ENCODE measurements at regions not wholly inside any gene's neighbourhood (a gene's known extent, or its start where the extent isn't known, plus 50 kb on each side); places are given as distances from the start of the nearest gene placed in this dataset.

DNA sequence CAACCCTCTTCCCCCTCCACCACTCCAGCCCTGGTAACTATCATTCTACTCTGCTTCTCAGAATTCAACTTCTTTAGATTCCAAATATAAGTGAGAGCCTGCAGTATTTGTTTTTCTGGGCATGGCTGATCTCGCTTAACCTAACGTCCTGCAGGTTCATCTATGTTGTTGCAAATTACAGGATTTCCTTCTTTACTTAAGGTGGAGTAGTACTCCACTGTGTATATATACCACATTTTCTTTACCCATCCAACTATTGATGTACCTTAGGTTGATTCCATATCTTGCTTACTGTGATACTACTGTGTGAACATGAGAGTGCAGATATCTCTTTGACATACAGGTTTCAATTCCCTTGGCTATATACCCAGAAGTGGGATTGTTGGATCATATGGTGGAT lies 106.3 kb upstream of the ZNF366 start:
- H2BK5ac ChIP-seq (ENCODE audit: low read depth, low read length, poor library complexity, severe bottlenecking), result no peak overlapping the region
- no peaks in the 10 kb centered on the region for H3K27me3 ChIP-seq (ENCODE audit: control insufficient read depth in 1 of 2, insufficient read depth in 1 of 2, low read length in 2 of 2)
- H3K14ac ChIP-seq (ENCODE audit: low read length in 2 of 2), result no peak overlapping the region
- H3K79me1 ChIP-seq (replicated peaks; ENCODE audit: low read length, poor library complexity, severe bottlenecking), result no peaks in the 10 kb centered on the region
- no peak overlapping the region for H3K23ac ChIP-seq (ENCODE audit: low read length in 2 of 2)
- no peaks in the 10 kb centered on the region for H3K4me1 ChIP-seq (ENCODE audit: control insufficient read depth, insufficient read depth, low read depth, low read length)
- H2AK5ac ChIP-seq (ENCODE audit: low read length, severe bottlenecking), result no peak overlapping the region
- no peak overlapping the region for H3K9ac ChIP-seq (ENCODE audit: low read length)
- no peak overlapping the region for H3K18ac ChIP-seq (ENCODE audit: low read depth in 1 of 2, low read length in 2 of 2)
- no peak overlapping the region for H3K4ac ChIP-seq (ENCODE audit: low read depth in 1 of 2, low read length in 2 of 2)
- no CpG with 5 or more reads among the region's 2 CpGs for WGBS
- H4K8ac ChIP-seq (ENCODE audit: low read length), result no peak overlapping the region
- no peaks in the 10 kb centered on the region for H3K9me3 ChIP-seq (ENCODE audit: control insufficient read depth, low read length)
- no peak overlapping the region for H2AFZ ChIP-seq (ENCODE audit: low read depth, low read length)
- H2BK120ac ChIP-seq (ENCODE audit: low read depth, low read length), result no peak overlapping the region
- no peak overlapping the region for H2BK15ac ChIP-seq (ENCODE audit: low read depth, poor library complexity, severe bottlenecking)
- no peak overlapping the region for H2BK12ac ChIP-seq (ENCODE audit: low read length in 2 of 2)
- no peak overlapping the region for H4K91ac ChIP-seq (ENCODE audit: low read length)
- H3K27ac ChIP-seq (ENCODE audit: low read length, poor library complexity, severe bottlenecking), result no peak overlapping the region
- no peak overlapping the region for H3K4me3 ChIP-seq (ENCODE audit: insufficient read depth in 1 of 2, low read depth in 1 of 2, low read length in 2 of 2)
- H3K36me3 ChIP-seq (ENCODE audit: control insufficient read depth in 1 of 2, insufficient read depth in 2 of 2, low read depth in 1 of 2, low read length in 2 of 2), result no peaks in the 10 kb centered on the region
- no peak overlapping the region for H3K4me2 ChIP-seq (ENCODE audit: low read length, poor library complexity, severe bottlenecking)
- no peak for DNase-seq

DNA sequence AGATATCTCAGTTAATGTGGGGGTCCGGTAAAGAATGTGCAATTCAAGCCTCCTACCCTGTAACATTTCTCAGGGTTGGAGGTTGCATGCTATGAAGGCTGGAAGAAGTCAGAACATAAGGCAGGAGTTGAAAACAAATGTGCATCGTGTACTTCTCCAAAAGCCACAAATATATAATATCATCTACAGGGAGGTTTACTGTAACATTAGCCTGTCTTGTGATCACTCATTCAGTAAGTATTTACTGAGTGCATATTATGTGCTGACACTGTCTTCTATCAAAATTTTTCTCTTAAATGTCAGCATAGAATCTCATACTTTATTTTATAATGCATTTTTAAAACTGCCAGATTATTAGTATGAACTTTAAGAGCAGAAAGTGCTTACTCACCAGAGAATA lies 105.6 kb upstream of the ZNF366 start:
- WGBS, result no CpG with 5 or more reads among the region's 2 CpGs
- Histone ChIP-seq H3K23ac (ENCODE audit: low read length in 2 of 2) (no peak overlapping the region), H3K4me2 (ENCODE audit: low read length, poor library complexity, severe bottlenecking) (no peak overlapping the region), H2BK12ac (ENCODE audit: low read length in 2 of 2) (no peak overlapping the region), H2AFZ (ENCODE audit: low read depth, low read length) (no peak overlapping the region), H3K27me3 (ENCODE audit: control insufficient read depth in 1 of 2, insufficient read depth in 1 of 2, low read length in 2 of 2) (no peaks in the 10 kb centered on the region), H3K79me1 (replicated peaks; ENCODE audit: low read length, poor library complexity, severe bottlenecking) (no peaks in the 10 kb centered on the region), H2BK5ac (ENCODE audit: low read depth, low read length, poor library complexity, severe bottlenecking) (no peak overlapping the region), H4K8ac (ENCODE audit: low read length) (no peak overlapping the region), H2BK15ac (ENCODE audit: low read depth, poor library complexity, severe bottlenecking) (no peak overlapping the region), H3K27ac (ENCODE audit: low read length, poor library complexity, severe bottlenecking) (no peak overlapping the region), H2BK120ac (ENCODE audit: low read depth, low read length) (no peak overlapping the region), H3K9me3 (ENCODE audit: control insufficient read depth, low read length) (no peaks in the 10 kb centered on the region), H2AK5ac (ENCODE audit: low read length, severe bottlenecking) (no peak overlapping the region), H3K4ac (ENCODE audit: low read depth in 1 of 2, low read length in 2 of 2) (peak overlapping the region in 1 of 2 experiments; percentile 19), H3K9ac (ENCODE audit: low read length) (no peak overlapping the region), H3K36me3 (ENCODE audit: control insufficient read depth in 1 of 2, insufficient read depth in 2 of 2, low read depth in 1 of 2, low read length in 2 of 2) (no peaks in the 10 kb centered on the region), H3K4me1 (ENCODE audit: control insufficient read depth, insufficient read depth, low read depth, low read length) (no peaks in the 10 kb centered on the region), H3K18ac (ENCODE audit: low read depth in 1 of 2, low read length in 2 of 2) (peak overlapping the region in 1 of 2 experiments; percentile 68), H3K14ac (ENCODE audit: low read length in 2 of 2) (no peak overlapping the region), H4K91ac (ENCODE audit: low read length) (no peak overlapping the region), H3K4me3 (ENCODE audit: insufficient read depth in 1 of 2, low read depth in 1 of 2, low read length in 2 of 2) (no peak overlapping the region)
- DNase-seq, result no peak

DNA sequence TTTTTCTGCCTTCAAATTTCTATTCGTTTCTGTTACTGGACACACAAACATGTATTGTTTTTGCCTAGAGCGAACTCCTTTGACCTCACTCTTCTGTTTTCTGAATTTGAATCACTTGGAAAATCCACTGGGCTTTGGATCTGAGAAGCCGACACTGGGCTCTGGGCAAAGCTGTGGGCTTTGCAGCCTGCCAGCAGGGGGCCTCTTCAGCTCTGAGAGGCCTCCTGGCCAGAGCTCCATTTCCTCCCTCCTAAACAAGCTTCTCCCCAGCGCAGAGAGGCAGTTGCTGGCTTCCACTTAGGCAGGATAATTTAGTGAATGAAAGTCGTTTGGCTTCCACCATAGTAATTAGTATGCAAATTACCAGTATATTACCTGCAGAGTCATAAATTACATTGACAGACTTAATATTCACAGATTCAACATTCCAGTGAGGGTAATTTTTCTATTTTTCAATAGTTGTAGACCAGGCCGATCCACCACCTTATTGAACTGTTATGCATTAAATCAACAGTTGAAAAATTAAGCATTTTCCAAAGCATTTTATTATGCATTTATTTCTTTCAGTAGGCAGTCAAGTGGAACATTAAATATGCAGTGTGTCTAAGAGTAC lies 104.0 kb upstream of the ZNF366 start:
- no peak overlapping the region for H2BK120ac ChIP-seq (ENCODE audit: low read depth, low read length)
- H3K9me3 ChIP-seq (ENCODE audit: control insufficient read depth, low read length), result no peaks in the 10 kb centered on the region
- 6% methylated on average over 3 of the region's 6 CpGs for WGBS
- peak; percentile 79 for DNase-seq
- no peak overlapping the region for H2BK15ac ChIP-seq (ENCODE audit: low read depth, poor library complexity, severe bottlenecking)
- peak overlapping the region; percentile 60 for H3K9ac ChIP-seq (ENCODE audit: low read length)
- H2AFZ ChIP-seq (ENCODE audit: low read depth, low read length), result no peak overlapping the region
- no peaks in the 10 kb centered on the region for H3K36me3 ChIP-seq (ENCODE audit: control insufficient read depth in 1 of 2, insufficient read depth in 2 of 2, low read depth in 1 of 2, low read length in 2 of 2)
- H3K27ac ChIP-seq (ENCODE audit: low read length, poor library complexity, severe bottlenecking), result no peak overlapping the region
- no peak overlapping the region for H2BK12ac ChIP-seq (ENCODE audit: low read length in 2 of 2)
- no peak overlapping the region for H4K91ac ChIP-seq (ENCODE audit: low read length)
- no peak overlapping the region for H2BK5ac ChIP-seq (ENCODE audit: low read depth, low read length, poor library complexity, severe bottlenecking)
- H3K27me3 ChIP-seq (ENCODE audit: control insufficient read depth in 1 of 2, insufficient read depth in 1 of 2, low read length in 2 of 2), result no peaks in the 10 kb centered on the region
- no peak overlapping the region for H3K14ac ChIP-seq (ENCODE audit: low read length in 2 of 2)
- no peak overlapping the region for H3K23ac ChIP-seq (ENCODE audit: low read length in 2 of 2)
- H3K4me1 ChIP-seq (ENCODE audit: control insufficient read depth, insufficient read depth, low read depth, low read length), result no peaks in the 10 kb centered on the region
- no peak overlapping the region for H2AK5ac ChIP-seq (ENCODE audit: low read length, severe bottlenecking)
- H3K4me2 ChIP-seq (ENCODE audit: low read length, poor library complexity, severe bottlenecking), result no peak overlapping the region
- H4K8ac ChIP-seq (ENCODE audit: low read length), result no peak overlapping the region
- H3K79me1 ChIP-seq (replicated peaks; ENCODE audit: low read length, poor library complexity, severe bottlenecking), result no peaks in the 10 kb centered on the region
- no peak overlapping the region for H3K18ac ChIP-seq (ENCODE audit: low read depth in 1 of 2, low read length in 2 of 2)
- H3K4me3 ChIP-seq (ENCODE audit: insufficient read depth in 1 of 2, low read depth in 1 of 2, low read length in 2 of 2), result no peak overlapping the region
- H3K4ac ChIP-seq (ENCODE audit: low read depth in 1 of 2, low read length in 2 of 2), result no peak overlapping the region

DNA sequence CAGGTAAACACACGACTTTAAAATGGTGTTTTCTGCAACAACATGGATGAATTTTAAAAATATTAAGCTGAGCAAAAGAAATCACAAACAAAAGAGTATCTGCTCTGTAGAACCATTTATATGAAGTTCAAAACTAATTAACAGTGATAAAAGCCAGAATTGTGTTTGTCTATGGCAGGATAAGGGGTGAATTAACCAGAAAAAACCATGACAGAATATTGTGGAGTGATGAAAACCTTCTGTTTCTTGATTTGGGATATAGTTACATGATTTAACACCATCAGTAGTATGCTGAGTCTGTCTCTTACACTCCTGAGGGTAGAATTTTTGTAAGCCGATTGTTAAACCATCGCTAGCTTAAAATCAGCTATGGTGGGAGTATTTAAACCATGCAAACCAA lies 101.7 kb upstream of the ZNF366 start:
- Histone ChIP-seq H3K18ac (ENCODE audit: low read depth in 1 of 2, low read length in 2 of 2) (no peak overlapping the region), H2BK12ac (ENCODE audit: low read length in 2 of 2) (no peak overlapping the region), H3K14ac (ENCODE audit: low read length in 2 of 2) (no peak overlapping the region), H3K36me3 (ENCODE audit: control insufficient read depth in 1 of 2, insufficient read depth in 2 of 2, low read depth in 1 of 2, low read length in 2 of 2) (no peaks in the 10 kb centered on the region), H3K23ac (ENCODE audit: low read length in 2 of 2) (no peak overlapping the region), H3K79me1 (replicated peaks; ENCODE audit: low read length, poor library complexity, severe bottlenecking) (no peaks in the 10 kb centered on the region), H3K9me3 (ENCODE audit: control insufficient read depth, low read length) (no peaks in the 10 kb centered on the region), H2AK5ac (ENCODE audit: low read length, severe bottlenecking) (no peak overlapping the region), H2BK5ac (ENCODE audit: low read depth, low read length, poor library complexity, severe bottlenecking) (no peak overlapping the region), H3K9ac (ENCODE audit: low read length) (no peak overlapping the region), H3K27me3 (ENCODE audit: control insufficient read depth in 1 of 2, insufficient read depth in 1 of 2, low read length in 2 of 2) (no peaks in the 10 kb centered on the region), H2BK120ac (ENCODE audit: low read depth, low read length) (no peak overlapping the region), H3K4ac (ENCODE audit: low read depth in 1 of 2, low read length in 2 of 2) (no peak overlapping the region), H3K4me2 (ENCODE audit: low read length, poor library complexity, severe bottlenecking) (no peak overlapping the region), H3K4me1 (ENCODE audit: control insufficient read depth, insufficient read depth, low read depth, low read length) (no peaks in the 10 kb centered on the region), H3K4me3 (ENCODE audit: insufficient read depth in 1 of 2, low read depth in 1 of 2, low read length in 2 of 2) (no peak overlapping the region), H2BK15ac (ENCODE audit: low read depth, poor library complexity, severe bottlenecking) (no peak overlapping the region), H4K91ac (ENCODE audit: low read length) (no peak overlapping the region), H4K8ac (ENCODE audit: low read length) (no peak overlapping the region), H3K27ac (ENCODE audit: low read length, poor library complexity, severe bottlenecking) (no peak overlapping the region), H2AFZ (ENCODE audit: low read depth, low read length) (no peak overlapping the region)
- DNase-seq, result no peak
- 100% methylated on average over 2 of the region's 3 CpGs for WGBS

All from mesenchymal stem cell (in vitro differentiated cells and primary cell).